A549 (cell line): ENCODE measurements at regions not wholly inside any gene's neighbourhood (a gene's known extent, or its start where the extent isn't known, plus 50 kb on each side); places are given as distances from the start of the nearest gene placed in this dataset.

Experiments used
- ATAC-seq, 2 experiments: fragments of 200-7000 bp in 1 of 2; fragments of >200 bp in 1 of 2; cut with Nextera tagmentation in 1 of 2; cut with Tn5 transposase in 1 of 2; 3 replicates each; pipeline versions ENCODE4 v1.8.0 to v1.9.1; 2018 to 2020; ENCODE audit warnings: mild to moderate bottlenecking in 1 of 2, moderate library complexity in 1 of 2
- CTCF ChIA-PET: fragments of 300-600 bp; sonication (Branson Sonifier 250); formaldehyde crosslinking; extraction: SDS; loops from one replicate; lab custom pipeline; 2021; ENCODE audit warnings: antibody characterized with exemption, inconsistent platforms; lab: Yijun Ruan, JAX
- POLR2A ChIA-PET: fragments of 350-600 bp; formaldehyde crosslinking; extraction: SDS; loops from one replicate; lab custom pipeline; 2021; ENCODE audit warnings: antibody characterized with exemption, inconsistent platforms; lab: Yijun Ruan, JAX
- DNase-seq, 2 experiments: peaks; one replicate each; pipeline versions ENCODE4 v3.0.0 to v3.0.0-alpha.2; 2011 to 2016; ENCODE audit warnings: low read depth in 1 of 2, low spot score in 1 of 2
- FAIRE-seq: peaks from 2 replicates; lab custom pipeline; 2011; peaks lifted over from hg19 to GRCh38; lab: Jason Lieb, UNC
- H3K27ac ChIP-seq, 2 experiments: fragments of >200 bp; sonication (Bioruptor Twin); formaldehyde crosslinking; 3 replicates each; pipeline ENCODE4 v1.5.1; 2016 to 2017
- H3K4me1 ChIP-seq: fragments of >200 bp; sonication (Bioruptor Twin); formaldehyde crosslinking; 3 replicates; pipeline ENCODE4 v1.6.1; 2016
- H3K4me2 ChIP-seq: fragments of >200 bp; sonication (Bioruptor Twin); formaldehyde crosslinking; 3 replicates; pipeline ENCODE4 v1.6.1; 2016
- H3K4me3 ChIP-seq: fragments of >200 bp; sonication (Bioruptor Twin); formaldehyde crosslinking; 3 replicates; pipeline ENCODE4 v1.5.1; 2016
- H3K9me3 ChIP-seq: fragments of >200 bp; sonication (Bioruptor Twin); formaldehyde crosslinking; 3 replicates; pipeline ENCODE4 v1.6.1; 2016
- CEBPB ChIP-seq, 2 experiments: fragments of >200 bp in 1 of 2; sonication (Bioruptor Twin) in 1 of 2; formaldehyde crosslinking in 1 of 2; IDR thresholded peaks; 2 replicates each; pipeline ENCODE4 v1.6.1; 2012 to 2016
- CHD2 ChIP-seq: fragments of 150-350 bp; IDR thresholded peaks from 2 replicates; pipeline ENCODE4 v1.6.1; 2014; ENCODE audit warnings: low read length; ENCODE audit not compliant: partially characterized antibody
- CTCF ChIP-seq: fragments of >200 bp; sonication (Bioruptor Twin); formaldehyde crosslinking; IDR thresholded peaks from 3 replicates; pipeline ENCODE4 v1.5.1; 2016
- EHF ChIP-seq: fragments of 250-450 bp; sonication (Bioruptor Pico); IDR thresholded peaks from 2 replicates; pipeline ENCODE4 v1.5.0; 2020; ENCODE audit warnings: mild to moderate bottlenecking
- ESRRA ChIP-seq: fragments of 150-350 bp; IDR thresholded peaks from 2 replicates; pipeline ENCODE4 v1.6.1; 2014; ENCODE audit warnings: mild to moderate bottlenecking, low read length, borderline replicate concordance
- FOSB ChIP-seq: fragments of 250-450 bp; sonication (Bioruptor Pico); IDR thresholded peaks from 2 replicates; pipeline ENCODE4 v1.5.0; 2020; ENCODE audit warnings: mild to moderate bottlenecking, moderate library complexity
- GATA3 ChIP-seq: IDR thresholded peaks from 2 replicates; pipeline ENCODE4 v1.6.1; 2012; ENCODE audit warnings: borderline replicate concordance
- HDAC2 ChIP-seq: fragments of 200-600 bp; sonication (generic); IDR thresholded peaks from 2 replicates; pipeline ENCODE4 v1.6.1; 2016
- MAFK ChIP-seq: fragments of 450-650 bp; IDR thresholded peaks from 2 replicates; pipeline ENCODE4 v1.6.1; 2014; ENCODE audit not compliant: partially characterized antibody
- NFE2L2 ChIP-seq: fragments of 150-350 bp; conservative IDR thresholded peaks from 2 replicates; pipeline ENCODE4 v1.6.1; 2014; ENCODE audit warnings: low read length
- PHF8 ChIP-seq: fragments of 200-600 bp; sonication (generic); IDR thresholded peaks from 2 replicates; pipeline ENCODE4 v1.6.1; 2016; ENCODE audit warnings: low read depth, mild to moderate bottlenecking, antibody characterized with exemption, moderate library complexity, borderline replicate concordance
- RAD21 ChIP-seq, 2 experiments: fragments of >200 bp in 1 of 2; sonication (Bioruptor Twin) in 1 of 2; formaldehyde crosslinking in 1 of 2; IDR thresholded peaks in 1 of 2; conservative IDR thresholded peaks in 1 of 2; 2 replicates in 1 of 2; 3 replicates in 1 of 2; pipeline ENCODE4 v1.6.1; 2012 to 2018; ENCODE audit warnings: inconsistent platforms in 1 of 2
- RARB ChIP-seq: fragments of 250-450 bp; sonication (Bioruptor Pico); IDR thresholded peaks from 2 replicates; pipeline ENCODE4 v1.8.0; 2021; ENCODE audit warnings: mild to moderate bottlenecking, moderate library complexity
- RNF2 ChIP-seq: fragments of 200-600 bp; sonication (generic); IDR thresholded peaks from 2 replicates; pipeline ENCODE4 v1.6.1; 2016; ENCODE audit warnings: low read depth, mild to moderate bottlenecking, antibody characterized with exemption, moderate library complexity, borderline replicate concordance
- SREBF2 ChIP-seq: fragments of 450-650 bp; IDR thresholded peaks from 2 replicates; pipeline ENCODE4 v1.6.1; 2014; ENCODE audit warnings: mild to moderate bottlenecking, moderate library complexity
- USF2 ChIP-seq: fragments of 450-650 bp; IDR thresholded peaks from 2 replicates; pipeline ENCODE4 v1.6.1; 2014; ENCODE audit warnings: antibody characterized with exemption
- ZC3H11A ChIP-seq: fragments of 450-650 bp; IDR thresholded peaks from 2 replicates; pipeline ENCODE4 v1.6.1; 2014; ENCODE audit warnings: antibody characterized with exemption, mild to moderate bottlenecking
- ZFP36 ChIP-seq: fragments of 450-650 bp; IDR thresholded peaks from 2 replicates; pipeline ENCODE4 v1.6.1; 2014; ENCODE audit warnings: borderline replicate concordance; ENCODE audit not compliant: partially characterized antibody
- ZSCAN20 ChIP-seq: fragments of 250-450 bp; sonication (Bioruptor Pico); IDR thresholded peaks from 2 replicates; pipeline ENCODE4 v1.8.0; 2022; ENCODE audit warnings: mild to moderate bottlenecking, moderate library complexity
- WGBS: methylation state at CpG from one replicate; pipeline ENCODE4 v1.1.6; 2017; ENCODE audit errors: missing lambda C conversion rate; 5-methylcytosine and 5-hydroxymethylcytosine counted together
- TF ChIP-seq, protein P1 (sequence below): fragments of 200-600 bp; sonication (generic); IDR thresholded peaks from 2 replicates; pipeline ENCODE4 v1.6.1; 2016; ENCODE audit warnings: antibody characterized with exemption, mild to moderate bottlenecking, moderate library complexity
- TF ChIP-seq, protein P2 (sequence below): fragments of 250-450 bp; sonication (Bioruptor Pico); IDR thresholded peaks from 2 replicates; pipeline ENCODE4 v1.5.0; 2020; ENCODE audit warnings: low read depth, mild to moderate bottlenecking, moderate library complexity

- TF ChIP-seq RAD21 (conservative IDR thresholded peaks at IDR 0.05 in 1 of 2, IDR thresholded peaks at IDR 0.05 in 1 of 2) (no peak), USF2 (no peak), CTCF (no peak), NFE2L2 (no peak), GATA3 (no peak), EHF (CRISPR knock-in tag) (no peak), FOSB (no peak), SREBF2 (no peak), RARB (CRISPR knock-in tag) (no peak), MAFK (no peak), HDAC2 (no peak), CHD2 (no peak), RNF2 (no peak), CEBPB (IDR thresholded peaks at IDR 0.05) (no peak), ZSCAN20 (CRISPR knock-in tag) (no peak), ZFP36 (no peak), PHF8 (no peak), ZC3H11A (no peak)
- TF ChIP-seq, protein P1, sequence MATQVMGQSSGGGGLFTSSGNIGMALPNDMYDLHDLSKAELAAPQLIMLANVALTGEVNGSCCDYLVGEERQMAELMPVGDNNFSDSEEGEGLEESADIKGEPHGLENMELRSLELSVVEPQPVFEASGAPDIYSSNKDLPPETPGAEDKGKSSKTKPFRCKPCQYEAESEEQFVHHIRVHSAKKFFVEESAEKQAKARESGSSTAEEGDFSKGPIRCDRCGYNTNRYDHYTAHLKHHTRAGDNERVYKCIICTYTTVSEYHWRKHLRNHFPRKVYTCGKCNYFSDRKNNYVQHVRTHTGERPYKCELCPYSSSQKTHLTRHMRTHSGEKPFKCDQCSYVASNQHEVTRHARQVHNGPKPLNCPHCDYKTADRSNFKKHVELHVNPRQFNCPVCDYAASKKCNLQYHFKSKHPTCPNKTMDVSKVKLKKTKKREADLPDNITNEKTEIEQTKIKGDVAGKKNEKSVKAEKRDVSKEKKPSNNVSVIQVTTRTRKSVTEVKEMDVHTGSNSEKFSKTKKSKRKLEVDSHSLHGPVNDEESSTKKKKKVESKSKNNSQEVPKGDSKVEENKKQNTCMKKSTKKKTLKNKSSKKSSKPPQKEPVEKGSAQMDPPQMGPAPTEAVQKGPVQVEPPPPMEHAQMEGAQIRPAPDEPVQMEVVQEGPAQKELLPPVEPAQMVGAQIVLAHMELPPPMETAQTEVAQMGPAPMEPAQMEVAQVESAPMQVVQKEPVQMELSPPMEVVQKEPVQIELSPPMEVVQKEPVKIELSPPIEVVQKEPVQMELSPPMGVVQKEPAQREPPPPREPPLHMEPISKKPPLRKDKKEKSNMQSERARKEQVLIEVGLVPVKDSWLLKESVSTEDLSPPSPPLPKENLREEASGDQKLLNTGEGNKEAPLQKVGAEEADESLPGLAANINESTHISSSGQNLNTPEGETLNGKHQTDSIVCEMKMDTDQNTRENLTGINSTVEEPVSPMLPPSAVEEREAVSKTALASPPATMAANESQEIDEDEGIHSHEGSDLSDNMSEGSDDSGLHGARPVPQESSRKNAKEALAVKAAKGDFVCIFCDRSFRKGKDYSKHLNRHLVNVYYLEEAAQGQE = no peak
- TF ChIP-seq, protein P2, sequence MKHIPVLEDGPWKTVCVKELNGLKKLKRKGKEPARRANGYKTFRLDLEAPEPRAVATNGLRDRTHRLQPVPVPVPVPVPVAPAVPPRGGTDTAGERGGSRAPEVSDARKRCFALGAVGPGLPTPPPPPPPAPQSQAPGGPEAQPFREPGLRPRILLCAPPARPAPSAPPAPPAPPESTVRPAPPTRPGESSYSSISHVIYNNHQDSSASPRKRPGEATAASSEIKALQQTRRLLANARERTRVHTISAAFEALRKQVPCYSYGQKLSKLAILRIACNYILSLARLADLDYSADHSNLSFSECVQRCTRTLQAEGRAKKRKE (CRISPR knock-in tag) = no peak
- ChIA-PET POLR2A (no interaction called here), CTCF (no interaction called here)
- Histone ChIP-seq H3K4me1 (no peaks in the 10 kb centered on the region), H3K4me2 (no peak overlapping the region), H3K9me3 (no peaks in the 10 kb centered on the region), H3K27ac (no peak overlapping the region), H3K4me3 (no peak overlapping the region)
- DNase-seq = no peak
- 0% methylated on average over 1 of the region's 1 CpG for WGBS
- no peak for ATAC-seq
- FAIRE-seq = no peak
These were observed 199.3 kb downstream of the TTLL7 start for GRCh38 chr1:83799594-83799993.

DNA sequence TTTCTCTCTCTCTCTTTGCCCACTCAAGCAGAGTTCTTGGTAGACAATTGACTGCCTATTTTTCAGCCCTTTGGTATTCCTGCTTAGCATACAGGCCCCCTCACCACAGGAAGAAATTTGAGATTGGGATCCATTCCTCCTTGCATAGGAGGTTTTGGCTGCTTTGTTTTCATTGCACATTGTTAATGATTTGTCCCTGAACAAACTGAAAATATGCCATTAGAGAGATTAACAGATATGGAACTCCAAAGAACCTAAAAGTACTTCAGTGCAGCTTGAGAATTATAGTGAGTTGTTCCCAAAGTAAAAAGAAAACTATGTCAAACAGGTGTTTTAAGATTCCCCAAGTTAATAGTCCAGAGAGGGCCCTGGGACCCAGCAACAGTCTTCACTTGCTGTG is 200.0 kb downstream of the TTLL7 start:
- Histone ChIP-seq H3K9me3 (no peaks in the 10 kb centered on the region), H3K27ac (no peak overlapping the region), H3K4me1 (no peaks in the 10 kb centered on the region), H3K4me3 (no peak overlapping the region), H3K4me2 (no peak overlapping the region)
- POLR2A ChIA-PET = no interaction called here
- no peak for FAIRE-seq
- no peak for DNase-seq
- CTCF ChIA-PET = no interaction called here
- TF ChIP-seq CEBPB (IDR thresholded peaks at IDR 0.05) (no peak), CTCF (no peak), ESRRA (no peak)
- TF ChIP-seq, protein P2 (CRISPR knock-in tag) = no peak
- ATAC-seq = no peak
